Skin epidermis (tissue), 12 donors: ENCODE measurements at regions not wholly inside any gene's neighbourhood (a gene's known extent, or its start where the extent isn't known, plus 50 kb on each side); places are given as distances from the start of the nearest gene placed in this dataset.
"Not testable (repeated sequence)": the region's sequence is repeated elsewhere in the genome, so short reads cannot be mapped to it uniquely, and the experiment has no call there.

Experiments used
- H3K27ac ChIP-seq, 21 experiments: fragments of 200-600 bp; sonication (generic) in 11 of 21; one replicate each; pipeline ENCODE4 v1.5.0; 2020; ENCODE audit warnings: mild to moderate bottlenecking in 3 of 21, inconsistent platforms in 2 of 21, moderate library complexity in 2 of 21
- H3K4me3 ChIP-seq, 7 experiments: fragments of 200-600 bp; sonication (generic) in 2 of 7; one replicate each; pipeline ENCODE4 v1.5.0; 2020; ENCODE audit warnings: inconsistent platforms in 2 of 7, mild to moderate bottlenecking in 2 of 7, moderate library complexity in 1 of 7

DNA sequence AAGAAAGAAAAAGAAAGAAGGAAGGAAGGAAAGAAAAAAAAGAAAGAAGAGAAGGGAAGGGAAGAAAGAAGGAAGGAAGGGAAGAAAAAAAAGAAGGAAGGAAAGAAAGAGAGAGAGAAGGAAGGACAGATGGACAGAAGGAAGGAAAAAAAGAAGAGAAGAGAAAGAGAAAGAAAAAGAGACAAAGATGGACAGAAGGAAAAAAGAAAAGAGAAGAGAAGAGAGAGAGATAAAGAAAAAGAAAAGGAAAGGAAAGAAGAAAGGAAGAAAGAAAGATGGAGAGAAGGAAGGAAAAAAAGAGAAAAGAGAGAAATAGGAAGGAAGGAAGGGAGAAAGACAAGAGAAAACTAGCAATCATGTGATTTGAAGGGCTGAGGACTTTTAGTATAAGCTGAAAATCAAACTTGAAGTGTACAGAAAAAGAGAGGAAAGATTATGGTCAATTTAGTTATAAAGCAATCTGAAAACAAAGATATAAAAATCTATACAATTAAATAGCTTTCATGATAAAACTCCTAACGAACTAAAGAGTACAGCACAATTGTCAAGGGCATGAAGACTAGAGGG lies 115.3 kb downstream of the LTN1 start:
- Histone ChIP-seq H3K4me3 (no peak overlapping the region), H3K27ac (no peak overlapping the region)

- H3K4me3 ChIP-seq: no peak overlapping the region
- H3K27ac ChIP-seq: peak overlapping the region in 1 of 21 experiments; percentile 30
Measured at GRCh38 chr21:28875078-28875477, 117.6 kb downstream of the LTN1 start.

GRCh38 chr21:28872218-28872617 lies 120.5 kb downstream of the LTN1 start:
- peak overlapping the region in 2 of 21 experiments; percentile 24 to 65 for H3K27ac ChIP-seq
- no peak overlapping the region for H3K4me3 ChIP-seq

- Histone ChIP-seq H3K4me3 (no peak overlapping the region), H3K27ac (peak overlapping the region in 2 of 21 experiments; percentile 19 to 51)
Measured at GRCh38 chr21:28871388-28872010, 121.2 kb downstream of the LTN1 start.

DNA sequence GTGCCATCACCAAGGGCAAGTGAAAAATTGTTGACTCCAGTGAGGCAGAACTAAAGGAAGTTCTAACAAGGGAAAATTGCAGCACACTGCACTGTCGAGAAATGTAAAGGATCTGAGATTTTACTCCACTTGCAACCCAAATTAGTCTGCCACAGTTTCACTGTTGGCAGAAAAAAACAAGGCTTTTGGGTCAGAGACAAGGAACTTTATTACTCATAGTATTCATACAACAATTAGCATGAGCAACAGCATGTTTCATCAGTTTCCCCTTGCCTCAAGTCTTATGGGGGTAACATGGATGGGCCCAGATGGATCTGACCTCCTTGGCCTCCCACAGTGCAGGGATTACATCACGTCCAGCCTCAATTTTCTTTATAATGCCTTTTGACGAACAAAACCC lies 125.3 kb downstream of the LTN1 start:
- H3K4me3 ChIP-seq: no peak overlapping the region
- H3K27ac ChIP-seq: no peak overlapping the region

DNA sequence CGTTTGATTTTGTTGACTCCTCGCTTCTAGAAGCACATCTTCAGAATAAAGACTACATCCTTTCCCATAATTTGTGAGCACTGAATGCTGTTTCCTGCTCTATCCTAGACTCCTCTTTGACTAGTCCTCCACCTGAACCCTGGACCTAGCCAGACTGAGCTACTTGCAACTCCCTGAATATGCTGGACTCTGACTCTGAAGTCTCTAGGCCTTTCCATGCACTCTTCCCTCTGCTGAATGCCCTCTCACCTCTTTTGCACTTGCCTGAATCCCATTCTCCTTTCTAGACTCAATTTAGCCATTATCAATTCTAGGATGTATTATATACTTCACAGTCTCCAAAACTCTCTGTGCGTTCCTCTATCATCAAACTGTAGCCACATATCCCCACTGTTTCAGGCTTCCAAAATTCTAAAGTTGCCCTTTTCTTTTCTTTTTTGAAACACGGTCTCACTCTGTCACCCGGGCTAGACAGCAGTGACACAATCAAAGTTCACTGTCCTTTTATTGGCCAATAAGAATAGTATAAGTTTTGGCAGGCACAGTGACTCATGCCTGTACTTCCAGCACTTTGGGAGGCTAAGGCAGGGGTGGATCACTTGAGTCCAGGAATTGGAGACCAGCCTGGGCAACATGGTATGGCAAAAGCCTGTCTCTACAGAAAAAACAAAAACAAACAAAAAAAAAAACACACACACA lies 127.0 kb downstream of the LTN1 start:
- H3K4me3 ChIP-seq: no peak overlapping the region
- H3K27ac ChIP-seq: no peak overlapping the region

DNA sequence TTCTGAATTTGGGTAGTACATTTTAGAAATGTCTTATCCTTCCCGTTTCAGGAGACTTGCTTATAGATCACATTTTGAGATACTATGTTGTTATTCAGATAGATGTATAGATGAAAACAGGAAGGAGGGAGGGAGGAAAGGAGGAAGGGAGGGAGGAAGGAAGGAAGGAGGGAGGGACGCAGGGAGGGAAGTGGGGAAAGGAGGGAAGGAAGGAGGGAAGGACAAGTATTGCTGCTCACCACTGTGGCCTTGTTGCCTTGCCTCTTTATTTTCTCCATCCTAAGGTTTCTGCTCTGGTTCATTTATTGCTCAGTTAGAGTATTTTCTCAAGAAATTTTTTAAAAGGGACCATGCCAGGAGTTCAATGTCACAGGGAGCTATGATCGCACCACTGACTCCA lies 134.3 kb downstream of the LTN1 start:
- H3K27ac ChIP-seq: no peak overlapping the region

DNA sequence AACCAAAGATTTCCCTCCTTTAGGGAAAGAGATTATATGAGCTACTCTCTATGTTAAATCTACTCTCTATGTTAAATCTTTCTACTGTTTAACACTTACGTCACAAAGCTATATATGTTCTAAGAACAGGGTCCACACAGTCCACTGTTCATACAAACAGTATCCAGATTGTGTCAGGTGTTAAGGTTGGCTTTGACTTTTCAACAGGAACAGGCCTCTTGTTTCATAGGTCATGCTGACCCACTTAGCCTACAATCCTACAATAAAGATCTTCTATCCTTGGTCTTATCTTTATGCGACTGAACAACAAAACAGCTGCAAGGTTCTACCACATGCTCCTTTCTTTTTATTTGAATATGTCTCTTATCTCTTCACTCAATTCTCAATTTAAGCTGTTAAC lies 134.9 kb downstream of the LTN1 start:
- Histone ChIP-seq H3K4me3 (no peak overlapping the region), H3K27ac (no peak overlapping the region)

More for the DNA sequence above, 134.3 kb downstream of the LTN1 start:
- no peak overlapping the region for H3K4me3 ChIP-seq

GRCh38 chr21:28856588-28857250 lies 136.0 kb downstream of the LTN1 start:
- no peak overlapping the region for H3K4me3 ChIP-seq
- no peak overlapping the region for H3K27ac ChIP-seq

DNA sequence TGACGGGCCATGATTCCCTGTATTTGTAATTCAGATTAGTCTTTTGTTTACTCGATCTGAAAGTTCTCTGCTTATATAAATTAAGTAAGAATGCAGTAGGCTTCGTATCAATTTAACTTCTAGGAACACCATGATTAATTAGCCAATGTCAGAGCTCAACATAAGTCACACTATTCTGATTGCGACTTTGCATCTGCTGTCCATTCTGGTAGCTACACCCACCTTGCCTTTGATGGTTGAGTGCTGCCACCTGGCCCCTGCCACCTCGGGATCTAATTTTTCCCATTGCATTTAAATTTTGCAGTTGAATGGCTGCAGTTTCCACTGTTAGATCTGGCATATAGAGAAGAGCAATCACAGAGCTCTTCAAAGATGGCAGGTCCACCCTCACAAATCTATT lies 140.0 kb downstream of the LTN1 start:
- H3K27ac ChIP-seq: no peak overlapping the region
- H3K4me3 ChIP-seq: no peak overlapping the region

GRCh38 chr21:28851645-28852044 lies 141.0 kb downstream of the LTN1 start:
- H3K4me3 ChIP-seq: no peak overlapping the region
- no peak overlapping the region for H3K27ac ChIP-seq

- not testable (repeated sequence) for H3K27ac ChIP-seq
Measured at GRCh38 chr21:28839237-28839636, 153.4 kb downstream of the LTN1 start.

GRCh38 chr21:28837426-28837825 lies 155.3 kb downstream of the LTN1 start:
- H3K27ac ChIP-seq: peak overlapping the region in 3 of 21 experiments; percentile 14 to 44 (median 38)
- H3K4me3 ChIP-seq: not testable (repeated sequence)

More at GRCh38 chr21:28839237-28839636, 153.4 kb downstream of the LTN1 start:
- not testable (repeated sequence) for H3K4me3 ChIP-seq

GRCh38 chr21:28836588-28836987 lies 156.1 kb downstream of the LTN1 start:
- peak overlapping the region in 4 of 21 experiments; percentile 3 to 61 (median 42) for H3K27ac ChIP-seq
- H3K4me3 ChIP-seq: not testable (repeated sequence)

- H3K4me3 ChIP-seq: no peak overlapping the region
- peak overlapping the region in 4 of 21 experiments; percentile 5 to 81 (median 30) for H3K27ac ChIP-seq
Measured at GRCh38 chr21:28834335-28835238, 158.1 kb downstream of the LTN1 start.

DNA sequence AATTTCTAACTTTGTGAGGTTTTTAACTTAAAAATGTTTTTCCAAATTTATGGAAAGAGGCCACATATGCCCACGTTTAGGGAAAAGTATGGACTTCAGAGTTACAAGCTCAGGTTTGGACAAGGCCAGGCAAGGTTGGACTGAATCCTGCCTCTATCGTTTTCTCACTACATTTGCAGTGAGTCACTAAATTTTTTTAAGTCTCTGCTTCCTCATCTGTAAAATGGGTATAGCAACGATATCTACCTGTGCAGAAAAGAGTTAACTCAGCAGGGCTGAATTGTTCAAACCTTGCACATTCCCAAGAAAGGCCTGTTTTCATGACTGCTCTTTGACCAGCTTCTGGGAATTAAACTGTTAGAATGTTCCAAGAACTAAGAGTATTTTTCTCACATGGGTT lies 159.1 kb downstream of the LTN1 start:
- Histone ChIP-seq H3K4me3 (no peak overlapping the region), H3K27ac (peak overlapping the region in 3 of 21 experiments; percentile 24 to 81 (median 77))

- no peak overlapping the region for H3K4me3 ChIP-seq
- H3K27ac ChIP-seq: peak overlapping the region in 4 of 21 experiments; percentile 1 to 81 (median 71)
Measured at GRCh38 chr21:28833182-28833581, 159.5 kb downstream of the LTN1 start.

DNA sequence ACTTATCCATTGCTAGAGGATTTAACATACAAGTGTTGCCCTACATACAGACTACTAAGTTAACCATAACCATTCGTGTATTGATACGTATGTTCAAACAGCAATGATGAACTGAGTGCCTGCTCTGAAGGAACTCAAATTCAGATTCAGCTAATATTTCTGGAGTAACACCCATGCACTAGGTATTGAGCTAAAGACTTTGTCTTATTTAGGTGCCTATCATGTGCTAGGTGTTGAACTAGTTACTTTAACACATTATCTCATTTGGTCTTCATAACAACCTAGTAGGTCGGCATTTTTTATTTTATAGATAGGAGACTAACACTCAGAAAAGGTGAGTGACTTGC lies 160.0 kb downstream of the LTN1 start:
- peak overlapping the region in 5 of 21 experiments; percentile 1 to 81 (median 65) for H3K27ac ChIP-seq
- no peak overlapping the region for H3K4me3 ChIP-seq

DNA sequence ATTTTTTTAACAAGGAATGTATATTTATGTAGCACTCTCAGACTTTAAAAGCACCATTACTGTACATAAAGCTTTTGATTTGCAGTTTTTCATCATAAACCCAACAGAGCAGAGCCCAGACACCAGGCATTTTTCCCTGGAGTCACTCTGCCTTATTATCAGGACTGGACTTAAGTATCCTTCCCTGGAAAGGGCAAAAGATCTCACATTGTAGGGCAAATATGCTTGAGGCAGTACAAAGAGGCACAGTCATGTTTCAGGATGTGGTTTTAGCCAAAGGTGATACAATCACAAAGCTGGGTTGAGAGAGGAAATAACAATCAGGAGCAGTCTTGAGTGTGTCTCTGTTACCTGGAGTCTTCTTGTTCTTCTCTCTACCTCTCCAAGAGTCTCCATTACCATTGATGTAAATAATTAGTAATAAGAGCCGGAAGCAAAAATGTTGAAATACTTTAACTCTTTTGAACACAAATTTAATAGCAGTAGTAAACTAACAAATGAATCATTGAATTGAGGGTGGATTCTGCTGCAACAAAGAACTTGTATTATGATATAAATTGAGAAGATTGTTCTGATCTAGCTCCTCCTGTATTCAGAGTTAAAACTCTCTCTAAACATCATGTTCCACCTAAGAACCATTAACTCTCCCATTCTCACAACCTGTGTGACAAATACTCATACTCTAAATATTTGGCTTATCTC lies 160.5 kb downstream of the LTN1 start:
- no peak overlapping the region for H3K4me3 ChIP-seq
- H3K27ac ChIP-seq: peak overlapping the region in 6 of 21 experiments; percentile 29 to 81 (median 58)
